ENCODE measurements at regions not wholly inside any gene's neighbourhood (a gene's known extent, or its start where the extent isn't known, plus 50 kb on each side); places are given as distances from the start of the nearest gene placed in this dataset.

GRCh38 chr4:162838671-162839070, 328.0 kb downstream of the NAF1 start:
- TF ChIP-seq CTCF (IDR thresholded peaks at IDR 0.05), result no peak
- TF ChIP-seq POLR2A (IDR thresholded peaks at IDR 0.05), result no peak
